ENCODE measurements at regions not wholly inside any gene's neighbourhood (a gene's known extent, or its start where the extent isn't known, plus 50 kb on each side); places are given as distances from the start of the nearest gene placed in this dataset.

- TF ChIP-seq, protein P1, sequence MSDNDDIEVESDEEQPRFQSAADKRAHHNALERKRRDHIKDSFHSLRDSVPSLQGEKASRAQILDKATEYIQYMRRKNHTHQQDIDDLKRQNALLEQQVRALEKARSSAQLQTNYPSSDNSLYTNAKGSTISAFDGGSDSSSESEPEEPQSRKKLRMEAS (IDR thresholded peaks at IDR 0.05; ENCODE audit: insufficient read depth, insufficient read length), result no peak
- no peak for TF ChIP-seq CTCF (IDR thresholded peaks at IDR 0.05; ENCODE audit: extremely low read depth in 1 of 2, insufficient read depth in 1 of 2, low read depth in 1 of 2, low read length in 2 of 2)
- TF ChIP-seq EZH2 (IDR thresholded peaks at IDR 0.05; ENCODE audit: borderline replicate concordance, low read depth, low read length, severe bottlenecking), result no peak
- no peak for TF ChIP-seq POLR2AphosphoS5 (IDR thresholded peaks at IDR 0.05; ENCODE audit: insufficient read depth, low read depth, low read length)
- no peak for TF ChIP-seq POLR2A (IDR thresholded peaks at IDR 0.05; ENCODE audit: low read depth, low read length)
- TF ChIP-seq MYC (IDR thresholded peaks at IDR 0.05; ENCODE audit: low read depth, low read length), result no peak
- TF ChIP-seq JUN (IDR thresholded peaks at IDR 0.05; ENCODE audit: borderline replicate concordance, insufficient read depth, insufficient read length, low read depth), result no peak
These were observed 1005.3 kb upstream of the EPHA7 start for GRCh38 chr6:94424692-94425091.
